GM23338 (cell line): ENCODE measurements at regions not wholly inside any gene's neighbourhood (a gene's known extent, or its start where the extent isn't known, plus 50 kb on each side); places are given as distances from the start of the nearest gene placed in this dataset.

Experiments used
- CTCF ChIP-seq, 2 experiments: fragments of 200-600 bp in 1 of 2; sonication (generic) in 1 of 2; conservative IDR thresholded peaks; 2 replicates each; pipeline versions ENCODE4 v1.5.1 to v1.6.1; 2016 to 2017; ENCODE audit warnings: antibody characterized with exemption in 2 of 2, low read depth in 2 of 2, mild to moderate bottlenecking in 2 of 2, moderate library complexity in 1 of 2
- EZH2 ChIP-seq: fragments of 200-600 bp; sonication (generic); IDR thresholded peaks from one replicate; pipeline ENCODE4 v1.8.0; 2017; ENCODE audit warnings: antibody characterized with exemption, mild to moderate bottlenecking, low read depth; ENCODE audit not compliant: unreplicated experiment
- TF ChIP-seq, protein P1 (sequence below): IDR thresholded peaks from one replicate; pipeline ENCODE4 v1.6.1; 2018; ENCODE audit warnings: antibody characterized with exemption; ENCODE audit not compliant: unreplicated experiment

GRCh38 chr2:4882941-4883340 is 809.2 kb upstream of the SOX11 start:
- TF ChIP-seq, protein P1, sequence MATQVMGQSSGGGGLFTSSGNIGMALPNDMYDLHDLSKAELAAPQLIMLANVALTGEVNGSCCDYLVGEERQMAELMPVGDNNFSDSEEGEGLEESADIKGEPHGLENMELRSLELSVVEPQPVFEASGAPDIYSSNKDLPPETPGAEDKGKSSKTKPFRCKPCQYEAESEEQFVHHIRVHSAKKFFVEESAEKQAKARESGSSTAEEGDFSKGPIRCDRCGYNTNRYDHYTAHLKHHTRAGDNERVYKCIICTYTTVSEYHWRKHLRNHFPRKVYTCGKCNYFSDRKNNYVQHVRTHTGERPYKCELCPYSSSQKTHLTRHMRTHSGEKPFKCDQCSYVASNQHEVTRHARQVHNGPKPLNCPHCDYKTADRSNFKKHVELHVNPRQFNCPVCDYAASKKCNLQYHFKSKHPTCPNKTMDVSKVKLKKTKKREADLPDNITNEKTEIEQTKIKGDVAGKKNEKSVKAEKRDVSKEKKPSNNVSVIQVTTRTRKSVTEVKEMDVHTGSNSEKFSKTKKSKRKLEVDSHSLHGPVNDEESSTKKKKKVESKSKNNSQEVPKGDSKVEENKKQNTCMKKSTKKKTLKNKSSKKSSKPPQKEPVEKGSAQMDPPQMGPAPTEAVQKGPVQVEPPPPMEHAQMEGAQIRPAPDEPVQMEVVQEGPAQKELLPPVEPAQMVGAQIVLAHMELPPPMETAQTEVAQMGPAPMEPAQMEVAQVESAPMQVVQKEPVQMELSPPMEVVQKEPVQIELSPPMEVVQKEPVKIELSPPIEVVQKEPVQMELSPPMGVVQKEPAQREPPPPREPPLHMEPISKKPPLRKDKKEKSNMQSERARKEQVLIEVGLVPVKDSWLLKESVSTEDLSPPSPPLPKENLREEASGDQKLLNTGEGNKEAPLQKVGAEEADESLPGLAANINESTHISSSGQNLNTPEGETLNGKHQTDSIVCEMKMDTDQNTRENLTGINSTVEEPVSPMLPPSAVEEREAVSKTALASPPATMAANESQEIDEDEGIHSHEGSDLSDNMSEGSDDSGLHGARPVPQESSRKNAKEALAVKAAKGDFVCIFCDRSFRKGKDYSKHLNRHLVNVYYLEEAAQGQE: no peak
- TF ChIP-seq CTCF (conservative IDR thresholded peaks at IDR 0.05; ENCODE audit: low read depth in 2 of 2) (no peak), EZH2 (no peak)
